Ectodermal cell (in vitro differentiated cells): ENCODE measurements at regions not wholly inside any gene's neighbourhood (a gene's known extent, or its start where the extent isn't known, plus 50 kb on each side); places are given as distances from the start of the nearest gene placed in this dataset.

ENCODE experiments used
- H3K27ac ChIP-seq: 2 replicates; pipeline ENCODE4 v1.7.0; 2013; ENCODE audit warnings: mild to moderate bottlenecking, low read depth, low read length; ENCODE audit not compliant: insufficient read depth, poor library complexity, severe bottlenecking
- H3K27me3 ChIP-seq: 2 replicates; pipeline ENCODE4 v1.7.0; 2013; ENCODE audit warnings: mild to moderate bottlenecking, low read length; ENCODE audit not compliant: insufficient read depth, control insufficient read depth, poor library complexity, severe bottlenecking
- H3K36me3 ChIP-seq: one replicate; pipeline ENCODE4 v1.7.0; 2013; ENCODE audit warnings: low read length; ENCODE audit not compliant: control insufficient read depth, insufficient read depth
- H3K4me1 ChIP-seq: one replicate; pipeline ENCODE4 v1.7.0; 2013; ENCODE audit warnings: low read length; ENCODE audit not compliant: control insufficient read depth, insufficient read depth
- H3K4me3 ChIP-seq: 2 replicates; pipeline ENCODE4 v1.7.0; 2013; ENCODE audit warnings: low read depth, low read length, control low read depth; ENCODE audit not compliant: insufficient read depth
- H3K9me3 ChIP-seq: 2 replicates; pipeline ENCODE4 v1.7.0; 2013; ENCODE audit warnings: mild to moderate bottlenecking, low read length, moderate library complexity; ENCODE audit not compliant: control insufficient read depth
- WGBS, 2 experiments: methylation state at CpG; one replicate each; pipeline ENCODE4 v1.1.7; 2013; ENCODE audit warnings: missing lambda C conversion rate in 2 of 2; 5-methylcytosine and 5-hydroxymethylcytosine counted together

DNA sequence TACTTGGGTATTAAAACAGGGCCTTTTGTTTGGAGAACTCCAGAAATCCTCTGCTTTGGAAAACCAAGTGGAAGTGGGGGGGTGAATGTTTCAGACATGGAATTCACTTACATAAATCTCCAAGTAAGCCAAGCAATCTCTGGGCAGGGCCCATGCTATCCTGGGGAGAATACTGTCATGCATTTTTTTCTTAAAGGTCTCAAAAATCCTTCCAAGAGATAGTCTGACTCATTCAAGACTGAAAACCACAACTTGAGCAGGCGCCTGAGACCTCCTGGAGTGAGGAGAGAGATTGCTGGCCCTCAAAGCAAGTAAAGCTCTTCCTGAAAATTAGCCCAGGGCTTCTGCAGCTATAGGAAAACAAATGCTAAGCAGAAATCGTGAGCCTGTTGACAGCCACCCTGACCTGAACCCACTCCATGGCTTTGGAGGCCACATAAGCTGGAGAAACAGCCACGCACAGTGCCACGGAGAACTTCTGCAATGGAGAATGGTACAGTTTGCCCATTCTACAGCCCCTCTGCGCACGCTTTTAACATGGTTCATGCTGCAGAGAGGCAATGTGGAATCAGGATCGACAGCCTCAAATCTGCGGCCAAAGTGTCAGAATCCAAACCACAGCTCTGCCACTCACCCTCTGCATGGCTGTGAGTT lies 203.1 kb upstream of the AUTS2 start:
- no peak overlapping the region for H3K27ac ChIP-seq

DNA sequence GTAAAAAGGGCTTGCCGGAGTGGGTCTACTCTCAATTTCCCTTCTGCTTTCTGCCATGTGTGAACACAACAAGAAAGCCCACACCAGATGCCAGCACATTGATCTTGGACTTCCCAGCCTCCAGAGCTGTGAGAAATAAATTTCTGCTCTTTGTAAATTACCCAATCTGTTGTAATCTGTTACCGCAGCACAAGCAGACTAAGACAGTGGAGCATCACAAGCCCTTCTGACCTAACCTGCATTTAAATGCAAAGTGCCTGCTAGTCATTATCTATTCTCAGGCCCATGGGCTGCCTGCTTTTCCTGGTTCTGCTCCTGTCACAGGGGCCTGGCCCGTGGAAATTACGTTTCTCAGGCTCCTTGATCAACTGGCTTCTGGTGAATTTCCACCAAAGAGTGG lies 199.3 kb upstream of the AUTS2 start:
- Histone ChIP-seq H3K27me3 (no peaks in the 10 kb centered on the region), H3K27ac (no peak overlapping the region), H3K4me1 (peaks cover 6% of the 10 kb centered on the region), H3K9me3 (no peaks in the 10 kb centered on the region), H3K4me3 (no peak overlapping the region), H3K36me3 (no peaks in the 10 kb centered on the region)
- 29 to 48% methylated on average over 4 of the region's 4 CpGs for WGBS, 2 experiments

More for the DNA sequence above, 203.1 kb upstream of the AUTS2 start:
- Histone ChIP-seq H3K4me1 (peaks cover 6% of the 10 kb centered on the region), H3K4me3 (no peak overlapping the region), H3K27me3 (no peaks in the 10 kb centered on the region), H3K36me3 (no peaks in the 10 kb centered on the region), H3K9me3 (no peaks in the 10 kb centered on the region)
- 89 to 90% methylated on average over 8 of the region's 8 CpGs for WGBS, 2 experiments

DNA sequence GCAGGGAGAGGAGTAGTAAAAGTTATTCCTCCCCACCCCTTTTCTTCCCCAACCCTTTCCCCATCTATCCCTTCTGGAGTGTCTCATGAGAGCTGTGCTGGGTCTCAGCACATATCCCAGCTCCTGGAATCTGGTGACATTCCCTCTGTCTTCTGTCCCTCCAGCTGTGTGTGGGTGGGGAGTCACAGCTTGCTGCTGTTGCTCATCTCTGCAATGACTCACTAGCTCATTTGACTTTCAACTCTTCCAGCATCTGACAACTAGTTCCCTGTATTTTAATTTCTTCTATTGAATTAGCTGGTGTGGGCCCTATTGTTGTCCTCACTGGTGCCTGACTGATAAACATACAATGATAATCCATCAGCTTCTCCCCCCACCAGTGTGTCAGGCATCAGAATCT lies 198.9 kb upstream of the AUTS2 start:
- Histone ChIP-seq H3K4me3 (no peak overlapping the region), H3K9me3 (no peaks in the 10 kb centered on the region), H3K4me1 (peaks cover 6% of the 10 kb centered on the region), H3K36me3 (no peaks in the 10 kb centered on the region), H3K27ac (no peak overlapping the region), H3K27me3 (no peaks in the 10 kb centered on the region)

DNA sequence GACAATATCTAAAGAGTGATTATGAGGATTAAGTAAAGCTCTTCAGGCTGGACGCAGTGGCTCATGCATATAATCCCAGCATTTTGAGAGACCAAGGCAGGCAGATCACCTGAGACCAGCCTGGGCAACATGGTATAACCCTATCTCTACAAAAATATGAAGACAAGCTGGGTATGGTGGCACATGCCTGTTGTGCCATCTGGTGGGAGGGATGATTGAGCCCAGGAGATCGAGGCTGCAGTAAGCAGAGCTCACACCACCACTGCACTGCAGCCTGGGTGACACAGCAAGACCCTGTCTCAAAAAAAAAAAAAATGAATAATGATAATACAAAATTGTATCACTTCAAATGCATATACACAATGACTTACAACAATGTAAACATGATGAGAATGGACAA lies 195.6 kb upstream of the AUTS2 start:
- H3K27me3 ChIP-seq = no peaks in the 10 kb centered on the region
- H3K36me3 ChIP-seq = no peaks in the 10 kb centered on the region
- H3K27ac ChIP-seq = no peak overlapping the region
- WGBS, 2 experiments = 75 to 86% methylated on average over 2 of the region's 2 CpGs
- peaks cover 6% of the 10 kb centered on the region for H3K4me1 ChIP-seq
- no peak overlapping the region for H3K4me3 ChIP-seq
- no peaks in the 10 kb centered on the region for H3K9me3 ChIP-seq

DNA sequence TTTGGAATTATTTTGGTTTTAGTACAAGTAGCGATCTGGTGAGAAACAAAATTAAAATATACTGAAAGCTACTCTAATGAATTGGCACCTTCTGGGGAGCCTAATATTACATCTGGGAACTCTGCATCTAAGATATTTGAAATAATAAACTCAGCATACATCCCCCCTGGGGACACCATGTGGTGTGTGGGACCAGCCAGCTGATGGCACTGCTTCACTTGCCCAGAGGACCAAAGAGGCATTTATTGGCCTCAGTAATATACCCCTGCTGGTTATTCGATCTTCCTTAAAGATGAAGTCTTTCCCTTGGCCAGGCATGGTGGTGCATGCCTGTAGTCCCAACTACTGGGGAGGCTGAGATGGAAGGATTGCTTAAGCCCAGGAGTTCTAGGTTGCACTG lies 195.1 kb upstream of the AUTS2 start:
- no peak overlapping the region for H3K27ac ChIP-seq
- H3K4me1 ChIP-seq = peaks cover 6% of the 10 kb centered on the region
- no peaks in the 10 kb centered on the region for H3K36me3 ChIP-seq
- H3K4me3 ChIP-seq = no peak overlapping the region
- WGBS, 2 experiments = 89 to 93% methylated on average over 2 of the region's 2 CpGs
- H3K27me3 ChIP-seq = no peaks in the 10 kb centered on the region
- H3K9me3 ChIP-seq = no peaks in the 10 kb centered on the region

DNA sequence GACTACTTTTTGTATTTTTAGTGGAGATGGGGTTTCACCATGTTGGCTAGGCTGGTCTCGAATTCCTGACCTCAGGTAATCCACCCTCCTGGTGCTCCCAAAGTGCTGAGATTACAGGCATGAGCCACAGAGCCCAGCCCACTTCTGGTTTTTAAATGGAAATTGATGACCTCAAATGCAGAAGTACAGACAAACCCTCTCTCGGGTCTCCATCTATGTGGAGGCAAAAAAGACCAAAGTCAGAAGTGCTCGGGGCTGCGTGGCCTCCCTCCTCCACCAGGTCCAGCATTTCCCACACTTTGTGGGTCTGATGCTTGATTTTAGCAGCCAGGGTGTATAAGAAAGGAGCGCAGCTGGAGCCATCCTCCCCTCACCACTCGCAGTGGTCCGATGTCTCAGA lies 187.3 kb upstream of the AUTS2 start:
- no peak overlapping the region for H3K4me3 ChIP-seq
- no peaks in the 10 kb centered on the region for H3K4me1 ChIP-seq
- 87 to 91% methylated on average over 7 of the region's 7 CpGs for WGBS, 2 experiments
- no peaks in the 10 kb centered on the region for H3K27me3 ChIP-seq
- H3K27ac ChIP-seq = no peak overlapping the region
- no peaks in the 10 kb centered on the region for H3K9me3 ChIP-seq
- no peaks in the 10 kb centered on the region for H3K36me3 ChIP-seq

DNA sequence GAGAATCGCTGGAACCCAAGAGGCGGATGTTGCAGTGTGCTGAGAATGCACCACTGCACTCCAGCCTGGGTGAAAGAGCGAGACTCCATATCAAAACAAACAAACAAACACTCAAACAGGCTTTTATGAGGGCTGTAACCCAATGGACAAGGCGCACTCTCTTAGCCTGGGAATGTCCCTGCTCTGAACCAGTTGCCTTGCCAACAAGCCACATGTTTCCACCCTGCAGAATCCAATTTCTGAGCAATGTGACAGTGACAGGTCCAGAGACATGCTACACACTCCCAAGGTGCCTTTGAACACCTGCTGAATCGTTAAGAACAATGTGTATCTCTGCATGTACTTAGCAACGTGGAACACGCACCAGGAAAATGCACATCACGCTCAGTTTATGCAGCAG lies 186.8 kb upstream of the AUTS2 start:
- H3K27me3 ChIP-seq = no peaks in the 10 kb centered on the region
- no peak overlapping the region for H3K4me3 ChIP-seq
- 90 to 95% methylated on average over 8 of the region's 8 CpGs for WGBS, 2 experiments

DNA sequence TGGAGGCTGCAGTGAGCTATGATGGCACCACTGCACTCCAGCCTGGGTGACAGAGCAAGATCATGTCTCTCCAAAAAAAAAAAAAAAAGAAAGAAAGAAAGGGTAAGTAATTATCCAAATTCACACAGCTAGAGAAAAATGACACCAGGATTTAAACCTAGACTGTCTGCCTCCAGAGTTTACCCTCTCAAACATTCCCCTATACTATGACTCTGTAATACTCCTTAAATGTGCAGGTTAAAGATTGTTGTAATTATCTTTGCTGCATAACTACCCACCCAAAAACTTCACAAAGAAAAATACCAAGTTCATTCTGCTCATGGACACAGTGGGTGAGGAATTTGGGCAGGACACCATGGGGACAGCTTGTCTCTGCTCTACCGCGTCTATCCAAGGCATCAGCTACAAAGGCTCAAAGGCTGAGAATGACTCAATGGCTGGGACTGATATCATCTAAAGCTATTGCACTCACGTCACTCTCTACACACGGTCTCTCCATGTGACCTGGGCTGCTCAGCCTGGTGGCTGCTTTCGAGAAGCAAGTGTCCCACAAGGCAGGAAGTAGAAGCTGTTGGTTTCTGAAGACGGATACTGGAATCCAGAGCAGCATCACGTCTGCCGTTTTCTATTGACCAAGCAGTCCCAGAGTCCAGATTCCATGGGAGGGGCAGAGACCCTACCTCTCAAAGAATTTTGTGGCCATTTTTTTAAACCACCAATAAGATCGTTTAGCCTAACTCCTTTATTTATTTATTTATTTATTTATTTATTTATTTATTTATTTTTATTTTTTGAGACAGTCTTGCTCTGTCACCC lies 185.7 kb upstream of the AUTS2 start:
- H3K36me3 ChIP-seq = no peaks in the 10 kb centered on the region
- H3K4me1 ChIP-seq = no peaks in the 10 kb centered on the region
- H3K4me3 ChIP-seq = no peak overlapping the region
- no peak overlapping the region for H3K27ac ChIP-seq
- no peaks in the 10 kb centered on the region for H3K9me3 ChIP-seq
- WGBS, 2 experiments = 91 to 92% methylated on average over 8 of the region's 9 CpGs
- no peaks in the 10 kb centered on the region for H3K27me3 ChIP-seq

More for the DNA sequence above, 186.8 kb upstream of the AUTS2 start:
- Histone ChIP-seq H3K4me1 (no peaks in the 10 kb centered on the region), H3K27ac (no peak overlapping the region), H3K36me3 (no peaks in the 10 kb centered on the region), H3K9me3 (no peaks in the 10 kb centered on the region)

DNA sequence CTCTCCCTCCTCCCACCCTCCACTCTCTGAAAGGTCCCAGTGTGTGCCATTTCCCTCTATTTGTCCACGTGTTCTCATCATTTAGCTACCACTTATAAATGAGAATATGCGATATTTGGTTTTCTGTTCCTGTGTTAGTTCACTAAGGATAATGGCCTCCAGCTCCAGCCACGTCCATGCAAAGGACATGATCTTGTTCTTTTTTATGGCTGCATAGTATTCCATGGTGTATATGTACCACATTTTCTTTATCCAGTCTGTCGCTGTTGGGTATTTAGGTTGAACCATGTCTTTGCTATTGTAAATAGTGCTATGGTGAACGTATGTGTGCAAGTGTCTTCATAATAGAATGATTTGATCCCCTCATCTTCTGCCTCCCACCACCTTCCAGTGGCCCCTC lies 183.7 kb upstream of the AUTS2 start:
- Histone ChIP-seq H3K4me3 (no peak overlapping the region), H3K27ac (no peak overlapping the region), H3K36me3 (no peaks in the 10 kb centered on the region), H3K4me1 (no peaks in the 10 kb centered on the region), H3K9me3 (no peaks in the 10 kb centered on the region), H3K27me3 (no peaks in the 10 kb centered on the region)
- WGBS, 2 experiments = 90 to 100% methylated on average over 4 to 5 of the region's 5 CpGs

DNA sequence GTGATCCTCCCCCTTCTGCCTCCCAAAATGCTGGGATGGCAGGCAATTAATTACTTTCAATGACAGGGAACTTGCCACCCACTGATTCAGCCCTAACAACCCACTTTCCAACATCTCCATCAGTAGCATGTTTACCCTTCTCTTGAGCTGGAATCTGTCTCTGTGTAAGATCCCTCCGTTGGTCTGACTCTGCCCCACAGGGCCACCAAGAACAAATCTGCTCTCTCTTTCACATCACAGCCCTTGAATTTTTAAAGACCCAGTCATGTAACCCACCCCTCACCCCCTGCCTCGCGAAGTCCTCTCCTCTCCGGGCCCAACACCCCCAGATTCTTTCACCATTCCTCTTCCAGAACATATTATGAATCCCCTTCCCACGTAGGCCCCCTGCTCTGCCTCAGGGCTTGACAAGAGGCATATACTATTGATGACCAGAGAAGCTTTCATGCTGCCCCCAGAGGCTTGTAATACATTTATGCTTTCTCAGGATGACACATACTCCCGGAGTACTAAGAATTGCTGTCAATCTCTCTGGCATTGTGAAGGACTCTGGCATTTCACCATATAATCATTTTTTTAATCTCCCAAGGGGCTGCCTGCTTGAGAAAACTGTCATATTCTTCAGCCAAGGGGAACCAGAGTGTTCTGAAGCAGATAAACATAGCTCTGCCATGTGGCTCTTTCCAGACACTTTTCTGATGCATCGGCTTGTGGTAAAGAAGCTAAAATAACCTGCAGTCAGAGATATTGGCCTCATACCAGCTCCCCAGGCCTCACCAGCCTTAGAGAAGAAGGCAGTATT lies 179.2 kb upstream of the AUTS2 start:
- Histone ChIP-seq H3K36me3 (no peaks in the 10 kb centered on the region), H3K9me3 (no peaks in the 10 kb centered on the region), H3K27me3 (no peaks in the 10 kb centered on the region), H3K4me3 (no peak overlapping the region), H3K4me1 (no peaks in the 10 kb centered on the region), H3K27ac (no peak overlapping the region)
- 74 to 77% methylated on average over 7 of the region's 7 CpGs for WGBS, 2 experiments
